WTC11 (cell line): ENCODE measurements at regions not wholly inside any gene's neighbourhood (a gene's known extent, or its start where the extent isn't known, plus 50 kb on each side); places are given as distances from the start of the nearest gene placed in this dataset.

Source experiments
- ATAC-seq: fragments of 200-7000 bp; cut with Tn5 transposase; 2 replicates; pipeline ENCODE4 v1.10.0; 2021; ENCODE audit warnings: mild to moderate bottlenecking, moderate library complexity
- CTCF ChIA-PET: fragments of 300-600 bp; sonication (Branson Sonifier 250); formaldehyde crosslinking; loops from one replicate; lab custom pipeline; 2021; ENCODE audit warnings: antibody characterized with exemption; lab: Charles Lee
- POLR2A ChIA-PET: fragments of 350-600 bp; sonication (Branson Sonifier 250); formaldehyde crosslinking; loops from one replicate; lab custom pipeline; 2021; ENCODE audit warnings: antibody characterized with exemption; lab: Charles Lee
- DNase-seq: peaks from one replicate; pipeline ENCODE4 v3.0.0; 2021; ENCODE audit warnings: low spot score
- H3K27ac Mint-ChIP-seq: 2 replicates; pipeline ENCODE4 v1.8.0; 2021; ENCODE audit warnings: mixed read lengths
- H3K27me3 Mint-ChIP-seq: 2 replicates; pipeline ENCODE4 v1.8.0; 2021; ENCODE audit warnings: low read depth, mild to moderate bottlenecking, moderate library complexity, mixed read lengths
- H3K36me3 Mint-ChIP-seq: 2 replicates; pipeline ENCODE4 v1.8.0; 2021; ENCODE audit warnings: mixed read lengths
- H3K4me1 Mint-ChIP-seq: 2 replicates; pipeline ENCODE4 v1.8.0; 2022; ENCODE audit warnings: mixed read lengths
- H3K4me3 Mint-ChIP-seq: 2 replicates; pipeline ENCODE4 v1.8.0; 2021; ENCODE audit warnings: mild to moderate bottlenecking, moderate library complexity, mixed read lengths
- H3K9me3 Mint-ChIP-seq: 2 replicates; pipeline ENCODE4 v1.8.0; 2021; ENCODE audit warnings: mixed read lengths
- ATF1 ChIP-seq: sonication (generic); formaldehyde crosslinking; IDR thresholded peaks from 2 replicates; pipeline ENCODE4 v1.8.1; 2023; ENCODE audit warnings: mild to moderate bottlenecking, moderate library complexity, missing genetic modification reagents
- CBFB ChIP-seq: sonication (generic); formaldehyde crosslinking; IDR thresholded peaks from 2 replicates; pipeline ENCODE4 v1.8.1; 2022; ENCODE audit warnings: mild to moderate bottlenecking, low read depth, missing genetic modification reagents
- CREB1 ChIP-seq: sonication (generic); formaldehyde crosslinking; IDR thresholded peaks from 2 replicates; pipeline ENCODE4 v1.8.0; 2023; ENCODE audit warnings: mild to moderate bottlenecking, missing genetic modification reagents
- ETV6 ChIP-seq: sonication (generic); formaldehyde crosslinking; IDR thresholded peaks from 2 replicates; pipeline ENCODE4 v1.8.1; 2022; ENCODE audit warnings: mild to moderate bottlenecking, missing genetic modification reagents
- FOXJ3 ChIP-seq: sonication (generic); formaldehyde crosslinking; IDR thresholded peaks from 2 replicates; pipeline ENCODE4 v1.9.0; 2021; ENCODE audit warnings: missing genetic modification reagents, mild to moderate bottlenecking, borderline replicate concordance
- FOXK1 ChIP-seq: sonication (generic); formaldehyde crosslinking; IDR thresholded peaks from 2 replicates; pipeline ENCODE4 v1.8.0; 2022; ENCODE audit warnings: mild to moderate bottlenecking, moderate library complexity, missing genetic modification reagents
- IRF2 ChIP-seq: sonication (generic); formaldehyde crosslinking; IDR thresholded peaks from 2 replicates; pipeline ENCODE4 v1.8.0; 2022; ENCODE audit warnings: low read depth, missing genetic modification reagents, borderline replicate concordance
- MXD4 ChIP-seq: fragments of 250-450 bp; sonication (Bioruptor Pico); IDR thresholded peaks from 2 replicates; pipeline ENCODE4 v1.8.0; 2021; ENCODE audit warnings: mild to moderate bottlenecking, moderate library complexity, borderline replicate concordance
- MYBL2 ChIP-seq: sonication (generic); formaldehyde crosslinking; IDR thresholded peaks from 2 replicates; pipeline ENCODE4 v1.8.1; 2023; ENCODE audit warnings: mild to moderate bottlenecking, moderate library complexity, missing genetic modification reagents
- NFE2L1 ChIP-seq: sonication (generic); formaldehyde crosslinking; IDR thresholded peaks from 2 replicates; pipeline ENCODE4 v1.8.1; 2023; ENCODE audit warnings: missing genetic modification reagents
- NFYB ChIP-seq: sonication (generic); formaldehyde crosslinking; conservative IDR thresholded peaks from 2 replicates; pipeline ENCODE4 v1.8.0; 2022; ENCODE audit warnings: low read depth, missing genetic modification reagents
- NR1H2 ChIP-seq: sonication (generic); formaldehyde crosslinking; IDR thresholded peaks from 2 replicates; pipeline ENCODE4 v1.9.0; 2021; ENCODE audit warnings: mild to moderate bottlenecking, moderate library complexity, missing genetic modification reagents
- OVOL2 ChIP-seq: fragments of 250-450 bp; sonication (Bioruptor Pico); IDR thresholded peaks from 2 replicates; pipeline ENCODE4 v1.9.0; 2021; ENCODE audit warnings: mild to moderate bottlenecking, borderline replicate concordance
- PREB ChIP-seq: sonication (generic); formaldehyde crosslinking; IDR thresholded peaks from 2 replicates; pipeline ENCODE4 v1.8.1; 2022; ENCODE audit warnings: mild to moderate bottlenecking, missing genetic modification reagents, moderate library complexity, borderline replicate concordance
- SP1 ChIP-seq: sonication (generic); formaldehyde crosslinking; conservative IDR thresholded peaks from 2 replicates; pipeline ENCODE4 v1.8.1; 2022; ENCODE audit warnings: missing genetic modification reagents
- TCF7 ChIP-seq: sonication (generic); formaldehyde crosslinking; IDR thresholded peaks from 2 replicates; pipeline ENCODE4 v1.8.0; 2022; ENCODE audit warnings: mild to moderate bottlenecking, low read depth, missing genetic modification reagents, moderate library complexity
- TP53 ChIP-seq: sonication (generic); formaldehyde crosslinking; IDR thresholded peaks from 2 replicates; pipeline ENCODE4 v1.8.1; 2023; ENCODE audit warnings: mild to moderate bottlenecking, missing genetic modification reagents
- USF2 ChIP-seq: sonication (generic); formaldehyde crosslinking; IDR thresholded peaks from 2 replicates; pipeline ENCODE4 v1.8.1; 2023; ENCODE audit warnings: mild to moderate bottlenecking, missing genetic modification reagents, moderate library complexity
- ZBTB21 ChIP-seq: sonication (generic); formaldehyde crosslinking; IDR thresholded peaks from 2 replicates; pipeline ENCODE4 v1.8.1; 2023; ENCODE audit warnings: mild to moderate bottlenecking, missing genetic modification reagents, borderline replicate concordance
- ZNF232 ChIP-seq: sonication (generic); formaldehyde crosslinking; IDR thresholded peaks from 2 replicates; pipeline ENCODE4 v1.8.0; 2022; ENCODE audit warnings: mild to moderate bottlenecking, missing genetic modification reagents
- ZNF512 ChIP-seq: sonication (generic); formaldehyde crosslinking; IDR thresholded peaks from 2 replicates; pipeline ENCODE4 v1.8.1; 2022; ENCODE audit warnings: missing genetic modification reagents, borderline replicate concordance
- TF ChIP-seq, protein P1 (sequence below): sonication (generic); formaldehyde crosslinking; IDR thresholded peaks from 2 replicates; pipeline ENCODE4 v1.8.0; 2022; ENCODE audit warnings: mild to moderate bottlenecking, missing genetic modification reagents
- TF ChIP-seq, protein P2 (sequence below): sonication (generic); formaldehyde crosslinking; IDR thresholded peaks from 2 replicates; pipeline ENCODE4 v1.8.1; 2022; ENCODE audit warnings: low read depth, missing genetic modification reagents, borderline replicate concordance
- TF ChIP-seq, protein P3 (sequence below): sonication (generic); formaldehyde crosslinking; IDR thresholded peaks from 2 replicates; pipeline ENCODE4 v1.8.1; 2023; ENCODE audit warnings: mild to moderate bottlenecking, missing genetic modification reagents, borderline replicate concordance
- TF ChIP-seq, protein P4 (sequence below): sonication (generic); formaldehyde crosslinking; IDR thresholded peaks from 2 replicates; pipeline ENCODE4 v1.8.1; 2023; ENCODE audit warnings: mild to moderate bottlenecking, moderate library complexity, missing genetic modification reagents

DNA sequence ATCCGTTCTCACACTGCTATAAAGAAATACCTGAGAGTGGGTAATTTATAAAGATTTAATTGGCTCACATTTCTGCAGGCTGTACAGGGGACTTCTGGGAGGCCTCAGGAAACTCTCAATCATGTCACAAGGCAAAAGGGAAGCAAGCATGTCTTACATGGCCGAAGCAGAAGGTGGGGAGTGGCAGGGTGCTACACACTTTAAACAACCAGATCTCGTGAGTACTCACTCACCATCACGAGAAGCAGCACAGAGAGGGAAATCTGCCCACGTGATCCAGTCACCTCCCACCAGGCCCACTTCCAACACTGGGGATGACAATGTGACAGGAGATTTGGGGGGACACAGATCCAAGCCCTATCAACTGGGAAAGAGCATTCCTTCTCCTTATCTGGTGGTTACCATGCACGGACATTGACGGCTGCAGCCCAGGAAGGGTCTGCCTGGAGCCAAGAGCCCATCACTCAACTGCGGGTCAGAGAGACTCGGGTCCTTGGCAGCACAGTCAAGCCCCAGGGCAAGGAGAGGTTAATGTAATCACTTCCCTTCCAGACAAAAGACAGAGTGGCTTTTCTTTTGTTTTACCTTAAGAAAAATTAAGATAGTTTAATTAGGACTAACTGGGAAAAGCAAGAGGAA, 112.3 kb upstream of the CST7 start:
- Mint-ChIP-seq H3K36me3 (no peaks in the 10 kb centered on the region), H3K27me3 (no peaks in the 10 kb centered on the region), H3K4me3 (no peak overlapping the region), H3K27ac (no peak overlapping the region), H3K9me3 (no peaks in the 10 kb centered on the region), H3K4me1 (peaks cover 3% of the 10 kb centered on the region; the same call in 1 of the 2 replicates)
- TF ChIP-seq PREB (CRISPR knock-in tag) = no peak
- TF ChIP-seq, protein P1, sequence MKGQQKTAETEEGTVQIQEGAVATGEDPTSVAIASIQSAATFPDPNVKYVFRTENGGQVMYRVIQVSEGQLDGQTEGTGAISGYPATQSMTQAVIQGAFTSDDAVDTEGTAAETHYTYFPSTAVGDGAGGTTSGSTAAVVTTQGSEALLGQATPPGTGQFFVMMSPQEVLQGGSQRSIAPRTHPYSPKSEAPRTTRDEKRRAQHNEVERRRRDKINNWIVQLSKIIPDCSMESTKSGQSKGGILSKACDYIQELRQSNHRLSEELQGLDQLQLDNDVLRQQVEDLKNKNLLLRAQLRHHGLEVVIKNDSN (CRISPR knock-in tag) = no peak
- TF ChIP-seq USF2 = no peak
- no peak for TF ChIP-seq CBFB (CRISPR knock-in tag)
- TF ChIP-seq SP1 (CRISPR knock-in tag) = no peak
- no peak for TF ChIP-seq NFYB (CRISPR knock-in tag)
- TF ChIP-seq NR1H2 (CRISPR knock-in tag) = no peak
- no peak for TF ChIP-seq ATF1
- TF ChIP-seq TCF7 = no peak
- TF ChIP-seq MYBL2 = no peak
- TF ChIP-seq ETV6 (CRISPR knock-in tag) = no peak
- TF ChIP-seq, protein P2, sequence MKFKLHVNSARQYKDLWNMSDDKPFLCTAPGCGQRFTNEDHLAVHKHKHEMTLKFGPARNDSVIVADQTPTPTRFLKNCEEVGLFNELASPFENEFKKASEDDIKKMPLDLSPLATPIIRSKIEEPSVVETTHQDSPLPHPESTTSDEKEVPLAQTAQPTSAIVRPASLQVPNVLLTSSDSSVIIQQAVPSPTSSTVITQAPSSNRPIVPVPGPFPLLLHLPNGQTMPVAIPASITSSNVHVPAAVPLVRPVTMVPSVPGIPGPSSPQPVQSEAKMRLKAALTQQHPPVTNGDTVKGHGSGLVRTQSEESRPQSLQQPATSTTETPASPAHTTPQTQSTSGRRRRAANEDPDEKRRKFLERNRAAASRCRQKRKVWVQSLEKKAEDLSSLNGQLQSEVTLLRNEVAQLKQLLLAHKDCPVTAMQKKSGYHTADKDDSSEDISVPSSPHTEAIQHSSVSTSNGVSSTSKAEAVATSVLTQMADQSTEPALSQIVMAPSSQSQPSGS (CRISPR knock-in tag) = no peak
- no peak for TF ChIP-seq FOXK1
- TF ChIP-seq CREB1 (CRISPR knock-in tag) = no peak
- no peak for TF ChIP-seq MXD4
- TF ChIP-seq FOXJ3 (CRISPR knock-in tag) = no peak
- DNase-seq = no peak
- ChIA-PET CTCF (no interaction called here), POLR2A (no interaction called here)
- no peak for ATAC-seq

GRCh38 chr20:24837781-24838450, 111.2 kb upstream of the CST7 start:
- ChIA-PET POLR2A (no interaction called here), CTCF (no interaction called here)
- Mint-ChIP-seq H3K36me3 (no peaks in the 10 kb centered on the region), H3K4me3 (no peak overlapping the region), H3K4me1 (peaks cover 8% of the 10 kb centered on the region), H3K9me3 (no peaks in the 10 kb centered on the region), H3K27ac (no peak overlapping the region), H3K27me3 (no peaks in the 10 kb centered on the region)
- DNase-seq (no peak), ATAC-seq (no peak)
- TF ChIP-seq TP53 (no peak), NFE2L1 (CRISPR knock-in tag) (no peak), OVOL2 (no peak), ZNF232 (CRISPR knock-in tag) (no peak), ZBTB21 (CRISPR knock-in tag) (no peak), NR1H2 (CRISPR knock-in tag) (no peak), IRF2 (CRISPR knock-in tag) (no peak), ZNF512 (CRISPR knock-in tag) (no peak)
- TF ChIP-seq, protein P3, sequence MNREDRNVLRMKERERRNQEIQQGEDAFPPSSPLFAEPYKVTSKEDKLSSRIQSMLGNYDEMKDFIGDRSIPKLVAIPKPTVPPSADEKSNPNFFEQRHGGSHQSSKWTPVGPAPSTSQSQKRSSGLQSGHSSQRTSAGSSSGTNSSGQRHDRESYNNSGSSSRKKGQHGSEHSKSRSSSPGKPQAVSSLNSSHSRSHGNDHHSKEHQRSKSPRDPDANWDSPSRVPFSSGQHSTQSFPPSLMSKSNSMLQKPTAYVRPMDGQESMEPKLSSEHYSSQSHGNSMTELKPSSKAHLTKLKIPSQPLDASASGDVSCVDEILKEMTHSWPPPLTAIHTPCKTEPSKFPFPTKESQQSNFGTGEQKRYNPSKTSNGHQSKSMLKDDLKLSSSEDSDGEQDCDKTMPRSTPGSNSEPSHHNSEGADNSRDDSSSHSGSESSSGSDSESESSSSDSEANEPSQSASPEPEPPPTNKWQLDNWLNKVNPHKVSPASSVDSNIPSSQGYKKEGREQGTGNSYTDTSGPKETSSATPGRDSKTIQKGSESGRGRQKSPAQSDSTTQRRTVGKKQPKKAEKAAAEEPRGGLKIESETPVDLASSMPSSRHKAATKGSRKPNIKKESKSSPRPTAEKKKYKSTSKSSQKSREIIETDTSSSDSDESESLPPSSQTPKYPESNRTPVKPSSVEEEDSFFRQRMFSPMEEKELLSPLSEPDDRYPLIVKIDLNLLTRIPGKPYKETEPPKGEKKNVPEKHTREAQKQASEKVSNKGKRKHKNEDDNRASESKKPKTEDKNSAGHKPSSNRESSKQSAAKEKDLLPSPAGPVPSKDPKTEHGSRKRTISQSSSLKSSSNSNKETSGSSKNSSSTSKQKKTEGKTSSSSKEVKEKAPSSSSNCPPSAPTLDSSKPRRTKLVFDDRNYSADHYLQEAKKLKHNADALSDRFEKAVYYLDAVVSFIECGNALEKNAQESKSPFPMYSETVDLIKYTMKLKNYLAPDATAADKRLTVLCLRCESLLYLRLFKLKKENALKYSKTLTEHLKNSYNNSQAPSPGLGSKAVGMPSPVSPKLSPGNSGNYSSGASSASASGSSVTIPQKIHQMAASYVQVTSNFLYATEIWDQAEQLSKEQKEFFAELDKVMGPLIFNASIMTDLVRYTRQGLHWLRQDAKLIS (CRISPR knock-in tag) = no peak
- TF ChIP-seq, protein P4, sequence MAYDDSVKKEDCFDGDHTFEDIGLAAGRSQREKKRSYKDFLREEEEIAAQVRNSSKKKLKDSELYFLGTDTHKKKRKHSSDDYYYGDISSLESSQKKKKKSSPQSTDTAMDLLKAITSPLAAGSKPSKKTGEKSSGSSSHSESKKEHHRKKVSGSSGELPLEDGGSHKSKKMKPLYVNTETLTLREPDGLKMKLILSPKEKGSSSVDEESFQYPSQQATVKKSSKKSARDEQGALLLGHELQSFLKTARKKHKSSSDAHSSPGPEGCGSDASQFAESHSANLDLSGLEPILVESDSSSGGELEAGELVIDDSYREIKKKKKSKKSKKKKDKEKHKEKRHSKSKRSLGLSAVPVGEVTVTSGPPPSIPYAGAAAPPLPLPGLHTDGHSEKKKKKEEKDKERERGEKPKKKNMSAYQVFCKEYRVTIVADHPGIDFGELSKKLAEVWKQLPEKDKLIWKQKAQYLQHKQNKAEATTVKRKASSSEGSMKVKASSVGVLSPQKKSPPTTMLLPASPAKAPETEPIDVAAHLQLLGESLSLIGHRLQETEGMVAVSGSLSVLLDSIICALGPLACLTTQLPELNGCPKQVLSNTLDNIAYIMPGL = no peak
